Skeletal muscle satellite cell (primary cell): ENCODE measurements at regions not wholly inside any gene's neighbourhood (a gene's known extent, or its start where the extent isn't known, plus 50 kb on each side); places are given as distances from the start of the nearest gene placed in this dataset.

Source experiments
- H3K27me3 ChIP-seq: 2 replicates; pipeline ENCODE4 v1.7.0; 2013; ENCODE audit warnings: low read length; ENCODE audit not compliant: control insufficient read depth, insufficient read depth
- H3K36me3 ChIP-seq: 2 replicates; pipeline ENCODE4 v1.7.0; 2013; ENCODE audit warnings: mild to moderate bottlenecking, control low read depth, low read length; ENCODE audit not compliant: insufficient read depth
- H3K4me1 ChIP-seq: 2 replicates; pipeline ENCODE4 v1.7.0; 2013; ENCODE audit warnings: low read length; ENCODE audit not compliant: control insufficient read depth, insufficient read depth
- H3K4me2 ChIP-seq: 2 replicates; pipeline ENCODE4 v1.7.0; 2013; ENCODE audit warnings: mild to moderate bottlenecking, low read length
- H3K4me3 ChIP-seq: 2 replicates; pipeline ENCODE4 v1.7.0; 2013; ENCODE audit warnings: low read length
- H3K9ac ChIP-seq: 2 replicates; pipeline ENCODE4 v1.7.0; 2013; ENCODE audit warnings: mild to moderate bottlenecking, low read depth, low read length, moderate library complexity
- H3K9me3 ChIP-seq: replicated peaks from 2 replicates; pipeline ENCODE4 v1.7.0; 2013; ENCODE audit warnings: mild to moderate bottlenecking, control low read depth, low read length

- Histone ChIP-seq H3K36me3 (no peaks in the 10 kb centered on the region), H3K4me2 (no peak overlapping the region), H3K9me3 (no peaks in the 10 kb centered on the region), H3K4me3 (no peak overlapping the region), H3K27me3 (peaks cover 20% of the 10 kb centered on the region), H3K9ac (no peak overlapping the region), H3K4me1 (no peaks in the 10 kb centered on the region)
Measured at GRCh38 chr14:55767286-55767685, 187.3 kb downstream of the KTN1 start.

- Histone ChIP-seq H3K36me3 (no peaks in the 10 kb centered on the region), H3K9ac (no peak overlapping the region), H3K27me3 (peaks cover 15% of the 10 kb centered on the region), H3K9me3 (no peaks in the 10 kb centered on the region), H3K4me3 (no peak overlapping the region), H3K4me1 (no peaks in the 10 kb centered on the region), H3K4me2 (no peak overlapping the region)
Measured at GRCh38 chr14:55769877-55770276, 189.9 kb downstream of the KTN1 start.

GRCh38 chr14:55771242-55771981 lies 191.4 kb downstream of the KTN1 start:
- no peak overlapping the region for H3K4me3 ChIP-seq
- H3K36me3 ChIP-seq = no peaks in the 10 kb centered on the region
- no peak overlapping the region for H3K9ac ChIP-seq
- H3K27me3 ChIP-seq = peaks cover 15% of the 10 kb centered on the region
- H3K4me2 ChIP-seq = no peak overlapping the region
- no peaks in the 10 kb centered on the region for H3K9me3 ChIP-seq
- H3K4me1 ChIP-seq = no peaks in the 10 kb centered on the region

- Histone ChIP-seq H3K36me3 (no peaks in the 10 kb centered on the region), H3K27me3 (peaks cover 15% of the 10 kb centered on the region), H3K4me2 (no peak overlapping the region), H3K9ac (no peak overlapping the region), H3K4me3 (no peak overlapping the region), H3K9me3 (no peaks in the 10 kb centered on the region), H3K4me1 (no peaks in the 10 kb centered on the region)
Measured at GRCh38 chr14:55772486-55772885, 192.5 kb downstream of the KTN1 start.

- no peak overlapping the region for H3K4me3 ChIP-seq
- peaks cover 15% of the 10 kb centered on the region for H3K27me3 ChIP-seq
- H3K4me2 ChIP-seq = no peak overlapping the region
- H3K9ac ChIP-seq = no peak overlapping the region
- no peaks in the 10 kb centered on the region for H3K36me3 ChIP-seq
- H3K4me1 ChIP-seq = no peaks in the 10 kb centered on the region
- H3K9me3 ChIP-seq = no peaks in the 10 kb centered on the region
Measured at GRCh38 chr14:55773312-55773711, 193.3 kb downstream of the KTN1 start.

- H3K4me1 ChIP-seq = no peaks in the 10 kb centered on the region
- H3K36me3 ChIP-seq = no peaks in the 10 kb centered on the region
- no peak overlapping the region for H3K4me3 ChIP-seq
- H3K4me2 ChIP-seq = no peak overlapping the region
- H3K9ac ChIP-seq = no peak overlapping the region
- H3K9me3 ChIP-seq = no peaks in the 10 kb centered on the region
- H3K27me3 ChIP-seq = peaks cover 15% of the 10 kb centered on the region
Measured at GRCh38 chr14:55773984-55774545, 194.1 kb downstream of the KTN1 start.

- Histone ChIP-seq H3K9me3 (no peaks in the 10 kb centered on the region), H3K4me1 (peaks cover 15% of the 10 kb centered on the region), H3K27me3 (no peaks in the 10 kb centered on the region), H3K36me3 (no peaks in the 10 kb centered on the region), H3K4me3 (no peak overlapping the region), H3K9ac (no peak overlapping the region), H3K4me2 (no peak overlapping the region)
Measured at GRCh38 chr14:55777877-55778276, 197.9 kb downstream of the KTN1 start.

- Histone ChIP-seq H3K9ac (peak overlapping the region; percentile 18), H3K27me3 (no peaks in the 10 kb centered on the region), H3K9me3 (no peaks in the 10 kb centered on the region), H3K4me2 (peak overlapping the region; percentile 40), H3K36me3 (no peaks in the 10 kb centered on the region), H3K4me3 (peak overlapping the region; percentile 11), H3K4me1 (peaks cover 15% of the 10 kb centered on the region)
Measured at GRCh38 chr14:55780156-55780946, 200.3 kb downstream of the KTN1 start.

- Histone ChIP-seq H3K4me2 (peak overlapping the region; percentile 40), H3K36me3 (no peaks in the 10 kb centered on the region), H3K4me1 (peaks cover 15% of the 10 kb centered on the region), H3K27me3 (no peaks in the 10 kb centered on the region), H3K9ac (no peak overlapping the region), H3K9me3 (no peaks in the 10 kb centered on the region), H3K4me3 (no peak overlapping the region)
Measured at GRCh38 chr14:55781046-55781445, 201.0 kb downstream of the KTN1 start.

- Histone ChIP-seq H3K4me2 (no peak overlapping the region), H3K9ac (no peak overlapping the region), H3K36me3 (no peaks in the 10 kb centered on the region), H3K4me3 (no peak overlapping the region), H3K27me3 (no peaks in the 10 kb centered on the region), H3K4me1 (peaks cover 15% of the 10 kb centered on the region), H3K9me3 (no peaks in the 10 kb centered on the region)
Measured at GRCh38 chr14:55782166-55782565, 202.2 kb downstream of the KTN1 start.

GRCh38 chr14:55789406-55789805 lies 209.4 kb downstream of the KTN1 start:
- no peaks in the 10 kb centered on the region for H3K27me3 ChIP-seq
- H3K4me3 ChIP-seq = no peak overlapping the region
- no peak overlapping the region for H3K4me2 ChIP-seq
- H3K9me3 ChIP-seq = no peaks in the 10 kb centered on the region
- H3K9ac ChIP-seq = no peak overlapping the region
- no peaks in the 10 kb centered on the region for H3K4me1 ChIP-seq
- no peaks in the 10 kb centered on the region for H3K36me3 ChIP-seq
